DOHH2 (cell line): ENCODE measurements at regions not wholly inside any gene's neighbourhood (a gene's known extent, or its start where the extent isn't known, plus 50 kb on each side); places are given as distances from the start of the nearest gene placed in this dataset.

ENCODE experiments used
- H3F3A ChIP-seq: fragments of 200-600 bp; sonication (generic), shearing (Covaris generic); 2 replicates; pipeline ENCODE4 v1.6.0; 2016; ENCODE audit warnings: antibody characterized with exemption, mild to moderate bottlenecking; ENCODE audit not compliant: control insufficient read depth, insufficient read depth
- H3K27ac ChIP-seq: fragments of 200-600 bp; sonication (generic); 2 replicates; pipeline ENCODE4 v1.5.1; 2014; ENCODE audit warnings: low read depth, mild to moderate bottlenecking, low read length, moderate library complexity
- H3K27me3 ChIP-seq: fragments of 200-600 bp; sonication (generic); 2 replicates; pipeline ENCODE4 v1.6.1; 2014; ENCODE audit warnings: mild to moderate bottlenecking, low read length, mixed read lengths; ENCODE audit not compliant: control insufficient read depth
- H3K36me3 ChIP-seq: fragments of 200-600 bp; sonication (generic); 2 replicates; pipeline ENCODE4 v1.6.1; 2014; ENCODE audit warnings: mild to moderate bottlenecking, low read length, moderate library complexity, mixed read lengths; ENCODE audit not compliant: control insufficient read depth
- H3K4me1 ChIP-seq: fragments of 200-600 bp; sonication (generic); 2 replicates; pipeline ENCODE4 v1.6.1; 2014; ENCODE audit warnings: mild to moderate bottlenecking, low read length, mixed read lengths; ENCODE audit not compliant: control insufficient read depth
- H3K4me2 ChIP-seq: fragments of 200-600 bp; sonication (generic); 2 replicates; pipeline ENCODE4 v1.6.0; 2014; ENCODE audit warnings: mild to moderate bottlenecking, low read length, moderate library complexity
- H3K4me3 ChIP-seq: fragments of 200-600 bp; sonication (generic); 2 replicates; pipeline ENCODE4 v1.5.1; 2014; ENCODE audit warnings: mild to moderate bottlenecking, low read length, mixed read lengths
- H3K79me2 ChIP-seq: fragments of 200-600 bp; sonication (generic); 2 replicates; pipeline ENCODE4 v1.6.1; 2014; ENCODE audit warnings: mild to moderate bottlenecking, low read length, mixed read lengths; ENCODE audit not compliant: control insufficient read depth
- H3K9me2 ChIP-seq: fragments of 200-600 bp; sonication (generic); replicated peaks from 2 replicates; pipeline ENCODE4 v1.6.1; 2014; ENCODE audit warnings: mild to moderate bottlenecking, low read length, mixed read lengths; ENCODE audit not compliant: control insufficient read depth
- H3K9me3 ChIP-seq: fragments of 200-600 bp; sonication (generic); 2 replicates; pipeline ENCODE4 v1.6.1; 2014; ENCODE audit warnings: antibody characterized with exemption, low read length, mixed read lengths; ENCODE audit not compliant: control insufficient read depth, insufficient read depth
- H4K20me1 ChIP-seq: fragments of 200-600 bp; sonication (generic); 2 replicates; pipeline ENCODE4 v1.6.0; 2014; ENCODE audit warnings: low read depth, mild to moderate bottlenecking, antibody characterized with exemption, low read length, moderate library complexity; ENCODE audit not compliant: control insufficient read depth, insufficient read depth
- CTCF ChIP-seq: fragments of 200-600 bp; sonication (generic); IDR thresholded peaks from one replicate; pipeline ENCODE4 v1.5.1; 2014; ENCODE audit warnings: antibody characterized with exemption, mild to moderate bottlenecking, low read depth, low read length; ENCODE audit not compliant: poor library complexity, severe bottlenecking
- EZH2phosphoT487 ChIP-seq: fragments of 200-600 bp; sonication (generic); IDR thresholded peaks from 2 replicates; pipeline ENCODE4 v1.6.1; 2017; ENCODE audit warnings: borderline replicate concordance, mild to moderate bottlenecking, antibody characterized with exemption, low read length, moderate library complexity, mixed read lengths

GRCh38 chr10:61837755-61838171, 63.7 kb upstream of the ARID5B start:
- TF ChIP-seq CTCF (no peak), EZH2phosphoT487 (no peak)
- Histone ChIP-seq H3K9me2 (no peaks in the 10 kb centered on the region), H3K36me3 (no peaks in the 10 kb centered on the region), H3K4me2 (no peak overlapping the region), H3F3A (no peaks in the 10 kb centered on the region), H3K9me3 (no peaks in the 10 kb centered on the region), H3K27ac (no peak overlapping the region), H3K79me2 (no peaks in the 10 kb centered on the region), H3K4me3 (no peak overlapping the region), H3K27me3 (no peaks in the 10 kb centered on the region), H4K20me1 (no peaks in the 10 kb centered on the region), H3K4me1 (peaks cover 10% of the 10 kb centered on the region; the same call in 1 of the 2 replicates)

- Histone ChIP-seq H4K20me1 (no peaks in the 10 kb centered on the region), H3K79me2 (no peaks in the 10 kb centered on the region), H3K4me3 (no peak overlapping the region), H3K36me3 (no peaks in the 10 kb centered on the region), H3K4me1 (peaks cover 10% of the 10 kb centered on the region; the same call in 1 of the 2 replicates), H3K4me2 (no peak overlapping the region), H3K9me2 (no peaks in the 10 kb centered on the region), H3F3A (no peaks in the 10 kb centered on the region), H3K9me3 (no peaks in the 10 kb centered on the region), H3K27ac (no peak overlapping the region), H3K27me3 (no peaks in the 10 kb centered on the region)
- TF ChIP-seq EZH2phosphoT487 (no peak), CTCF (no peak)
Measured at GRCh38 chr10:61839916-61840315, 61.6 kb upstream of the ARID5B start.

- Histone ChIP-seq H3K9me2 (no peaks in the 10 kb centered on the region), H3K79me2 (no peaks in the 10 kb centered on the region), H3K4me3 (no peak overlapping the region), H3F3A (no peaks in the 10 kb centered on the region), H3K4me1 (peaks cover 10% of the 10 kb centered on the region; the same call in 1 of the 2 replicates), H3K36me3 (no peaks in the 10 kb centered on the region), H3K4me2 (no peak overlapping the region), H3K9me3 (no peaks in the 10 kb centered on the region), H3K27ac (no peak overlapping the region), H3K27me3 (no peaks in the 10 kb centered on the region), H4K20me1 (no peaks in the 10 kb centered on the region)
- TF ChIP-seq EZH2phosphoT487 = no peak
- no peak for TF ChIP-seq CTCF
Measured at GRCh38 chr10:61840403-61840802, 61.1 kb upstream of the ARID5B start.
